K562 (cell line): ENCODE measurements at regions not wholly inside any gene's neighbourhood (a gene's known extent, or its start where the extent isn't known, plus 50 kb on each side); places are given as distances from the start of the nearest gene placed in this dataset.

Source experiments
- ATAC-seq: fragments of 200-7000 bp; cut with Tn5 transposase; 3 replicates; pipeline ENCODE4 v1.9.1; 2020; ENCODE audit warnings: moderate library complexity
- BruUV-seq: library from RNA; stranded (reverse); fragments of 400-500 nt; replicated peaks from 2 replicates; lab custom pipeline; 2021; lab: Mats Ljungman, UMichigan
- CTCF ChIA-PET: fragments of 300-600 bp; formaldehyde crosslinking; extraction: SDS; loops from one replicate; lab custom pipeline; 2021; ENCODE audit warnings: low intra/inter-chr PET ratio; lab: Yijun Ruan, JAX
- POLR2A ChIA-PET: fragments of 300-600, 350-650 bp; sonication (Branson Sonifier 250); formaldehyde crosslinking; extraction: SDS; loops from one replicate; lab custom pipeline; 2021; ENCODE audit warnings: antibody characterized with exemption, inconsistent platforms; lab: Yijun Ruan, JAX
- DNase-seq, 4 experiments: peaks; one replicate each; pipeline versions ENCODE4 v3.0.0 to v3.0.0-alpha.2; 2011 to 2018; ENCODE audit warnings: low spot score in 3 of 4, mixed read lengths in 3 of 4; ENCODE audit errors: extremely low read depth in 1 of 4
- FAIRE-seq: peaks from 2 replicates; lab custom pipeline; 2011; peaks lifted over from hg19 to GRCh38; lab: Jason Lieb, UNC
- H2AFZ ChIP-seq: 2 replicates; pipeline ENCODE4 v1.6.0; 2011; ENCODE audit warnings: low read depth, low read length, control low read depth, inconsistent platforms
- H3K27ac ChIP-seq: fragments of 200-600 bp; 3 replicates; pipeline ENCODE4 v1.8.0; 2011; ENCODE audit warnings: low read depth, mild to moderate bottlenecking, control low read depth, inconsistent platforms, low read length, moderate library complexity, mixed read lengths; ENCODE audit errors: extremely low read depth
- H3K27me3 ChIP-seq, 2 experiments: fragments of 300-600 bp in 1 of 2; 2 replicates in 1 of 2; 3 replicates in 1 of 2; pipeline versions ENCODE4 v1.6.0 to v1.8.0; 2011; ENCODE audit warnings: inconsistent platforms in 2 of 2, low read length in 2 of 2, mild to moderate bottlenecking in 1 of 2, mixed read lengths in 1 of 2, moderate library complexity in 1 of 2; ENCODE audit not compliant: control insufficient read depth in 2 of 2, insufficient read depth in 2 of 2
- H3K36me3 ChIP-seq: fragments of 300-600 bp; 3 replicates; pipeline ENCODE4 v1.8.0; 2011; ENCODE audit warnings: mild to moderate bottlenecking, low read length, inconsistent platforms; ENCODE audit not compliant: control insufficient read depth, insufficient read depth
- H3K4me1 ChIP-seq, 2 experiments: fragments of 200-600 bp in 1 of 2; replicated peaks in 1 of 2; 2 replicates in 1 of 2; 3 replicates in 1 of 2; pipeline versions ENCODE4 v1.5.1 to v1.8.0; 2011; ENCODE audit warnings: inconsistent platforms in 2 of 2, low read length in 2 of 2, mild to moderate bottlenecking in 1 of 2, mixed read lengths in 1 of 2, moderate library complexity in 1 of 2; ENCODE audit not compliant: control insufficient read depth in 2 of 2, insufficient read depth in 2 of 2
- H3K4me2 ChIP-seq: 2 replicates; pipeline ENCODE4 v1.6.1; 2011; ENCODE audit warnings: low read length, control low read depth, inconsistent platforms, mixed read lengths; ENCODE audit not compliant: insufficient read depth
- H3K4me3 ChIP-seq: fragments of 200-600 bp; sonication (generic), shearing (Covaris generic); 2 replicates; pipeline ENCODE4 v1.5.1; 2016; ENCODE audit warnings: control low read depth, inconsistent platforms
- H3K79me2 ChIP-seq: fragments of 200-600 bp; 3 replicates; pipeline ENCODE4 v1.8.0; 2011; ENCODE audit warnings: low read length, inconsistent platforms; ENCODE audit not compliant: control insufficient read depth, insufficient read depth
- H3K9ac ChIP-seq, 2 experiments: 2 replicates each; pipeline versions ENCODE4 v1.6.0 to v1.6.1; 2011; ENCODE audit warnings: low read depth in 2 of 2, low read length in 2 of 2, control low read depth in 1 of 2, inconsistent platforms in 1 of 2, mild to moderate bottlenecking in 1 of 2, mixed read lengths in 1 of 2; ENCODE audit not compliant: insufficient read depth in 1 of 2
- H3K9me1 ChIP-seq: one replicate; pipeline ENCODE4 v1.6.0; 2011; ENCODE audit warnings: inconsistent platforms, mild to moderate bottlenecking, low read length, moderate library complexity; ENCODE audit not compliant: control insufficient read depth, insufficient read depth
- H3K9me3 ChIP-seq: replicated peaks from 2 replicates; pipeline ENCODE4 v1.5.1; 2011; ENCODE audit warnings: low read depth, low read length, inconsistent platforms; ENCODE audit not compliant: control insufficient read depth, insufficient read depth
- H4K20me1 ChIP-seq: replicated peaks from 2 replicates; pipeline ENCODE4 v1.6.1; 2011; ENCODE audit warnings: low read length, inconsistent platforms, mixed read lengths; ENCODE audit not compliant: control insufficient read depth, insufficient read depth
- CAMTA2 ChIP-seq: fragments of 250-450 bp; sonication (Bioruptor Pico); conservative IDR thresholded peaks from 2 replicates; pipeline ENCODE4 v1.5.1; 2022
- NFXL1 ChIP-seq: fragments of 450-650 bp; formaldehyde crosslinking; IDR thresholded peaks from 2 replicates; pipeline ENCODE4 v1.4.0; 2021; ENCODE audit warnings: mild to moderate bottlenecking
- TOE1 ChIP-seq, 2 experiments: fragments of 450-650 bp in 1 of 2; sonication (generic) in 1 of 2; formaldehyde crosslinking in 1 of 2; IDR thresholded peaks; 2 replicates each; pipeline versions ENCODE4 v1.7.1 to v1.8.0; 2016 to 2022; ENCODE audit warnings: borderline replicate concordance in 2 of 2, mild to moderate bottlenecking in 2 of 2, antibody characterized with exemption in 1 of 2, inconsistent platforms in 1 of 2, low read depth in 1 of 2, missing genetic modification reagents in 1 of 2, moderate library complexity in 1 of 2
- ZKSCAN8 ChIP-seq: fragments of 200-800 bp; sonication (Bioruptor generic); IDR thresholded peaks from 2 replicates; pipeline ENCODE4 v1.6.1; 2016; ENCODE audit warnings: missing genetic modification characterization, missing compliant biosample characterization
- WGBS: fragments of 100-300 bp; shearing (Covaris generic); methylation state at CpG from one replicate; pipeline ENCODE4 v1.1.6; 2016; ENCODE audit warnings: low coverage, mixed read lengths; ENCODE audit not compliant: insufficient coverage; ENCODE audit errors: missing lambda C conversion rate; 5-methylcytosine and 5-hydroxymethylcytosine counted together
- in situ Hi-C: fragments of 300-500 bp; cut with MboI; formaldehyde crosslinking; loops from 4 replicates; pipeline ENCODE4 v1.15.0; 2018; ENCODE audit warnings: inconsistent platforms, mixed read lengths
- intact Hi-C: fragments of 100-400 bp; cut with micrococcal nuclease; formaldehyde crosslinking; loops from 2 replicates; pipeline ENCODE4 v1.14.2; 2022
- TF ChIP-seq, protein P1 (sequence below), 2 experiments: fragments of 450-650 bp; IDR thresholded peaks; 2 replicates each; pipeline ENCODE4 v1.6.1; 2016; ENCODE audit warnings: mild to moderate bottlenecking in 2 of 2, borderline replicate concordance in 1 of 2, low read depth in 1 of 2, moderate library complexity in 1 of 2
- TF ChIP-seq, protein P2 (sequence below): sonication (generic); formaldehyde crosslinking; IDR thresholded peaks from 2 replicates; pipeline ENCODE4 v1.8.1; 2023; ENCODE audit warnings: missing genetic modification reagents, mild to moderate bottlenecking, borderline replicate concordance
- TF ChIP-seq, protein P3 (sequence below): sonication (generic); formaldehyde crosslinking; IDR thresholded peaks from 2 replicates; pipeline ENCODE4 v1.8.0; 2022; ENCODE audit warnings: missing genetic modification reagents, mild to moderate bottlenecking, moderate library complexity, borderline replicate concordance

DNA sequence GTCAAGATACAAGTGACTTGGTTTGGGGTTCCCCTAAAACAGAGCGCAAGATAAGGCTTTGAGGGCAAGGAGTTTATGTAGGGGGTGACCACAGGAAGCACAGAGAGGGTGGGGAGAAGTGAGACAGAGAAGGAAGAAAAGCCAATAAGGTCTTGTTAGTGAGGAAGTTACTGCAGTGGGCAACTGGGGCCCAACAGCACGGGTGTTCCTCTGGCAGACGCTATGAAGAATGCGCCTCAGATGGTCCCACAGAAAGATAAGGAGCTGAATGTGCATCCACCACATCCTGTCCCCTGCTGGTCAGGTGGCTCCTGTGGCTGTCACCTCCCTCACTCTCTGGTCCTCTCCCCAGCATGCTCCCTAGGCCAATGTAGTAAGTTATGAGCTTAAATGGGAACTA is 333.5 kb downstream of the TSHZ3 start:
- H3K36me3 ChIP-seq, result no peaks in the 10 kb centered on the region
- FAIRE-seq (no peak), DNase-seq (no peak)
- TF ChIP-seq TOE1 (IDR thresholded peaks at IDR 0.05; ENCODE audit: borderline replicate concordance) (no peak), TOE1 (CRISPR knock-in tag; IDR thresholded peaks at IDR 0.05; ENCODE audit: borderline replicate concordance, low read depth) (no peak), CAMTA2 (no peak), ZKSCAN8 (no peak), NFXL1 (CRISPR knock-in tag) (no peak)
- TF ChIP-seq, protein P1, sequence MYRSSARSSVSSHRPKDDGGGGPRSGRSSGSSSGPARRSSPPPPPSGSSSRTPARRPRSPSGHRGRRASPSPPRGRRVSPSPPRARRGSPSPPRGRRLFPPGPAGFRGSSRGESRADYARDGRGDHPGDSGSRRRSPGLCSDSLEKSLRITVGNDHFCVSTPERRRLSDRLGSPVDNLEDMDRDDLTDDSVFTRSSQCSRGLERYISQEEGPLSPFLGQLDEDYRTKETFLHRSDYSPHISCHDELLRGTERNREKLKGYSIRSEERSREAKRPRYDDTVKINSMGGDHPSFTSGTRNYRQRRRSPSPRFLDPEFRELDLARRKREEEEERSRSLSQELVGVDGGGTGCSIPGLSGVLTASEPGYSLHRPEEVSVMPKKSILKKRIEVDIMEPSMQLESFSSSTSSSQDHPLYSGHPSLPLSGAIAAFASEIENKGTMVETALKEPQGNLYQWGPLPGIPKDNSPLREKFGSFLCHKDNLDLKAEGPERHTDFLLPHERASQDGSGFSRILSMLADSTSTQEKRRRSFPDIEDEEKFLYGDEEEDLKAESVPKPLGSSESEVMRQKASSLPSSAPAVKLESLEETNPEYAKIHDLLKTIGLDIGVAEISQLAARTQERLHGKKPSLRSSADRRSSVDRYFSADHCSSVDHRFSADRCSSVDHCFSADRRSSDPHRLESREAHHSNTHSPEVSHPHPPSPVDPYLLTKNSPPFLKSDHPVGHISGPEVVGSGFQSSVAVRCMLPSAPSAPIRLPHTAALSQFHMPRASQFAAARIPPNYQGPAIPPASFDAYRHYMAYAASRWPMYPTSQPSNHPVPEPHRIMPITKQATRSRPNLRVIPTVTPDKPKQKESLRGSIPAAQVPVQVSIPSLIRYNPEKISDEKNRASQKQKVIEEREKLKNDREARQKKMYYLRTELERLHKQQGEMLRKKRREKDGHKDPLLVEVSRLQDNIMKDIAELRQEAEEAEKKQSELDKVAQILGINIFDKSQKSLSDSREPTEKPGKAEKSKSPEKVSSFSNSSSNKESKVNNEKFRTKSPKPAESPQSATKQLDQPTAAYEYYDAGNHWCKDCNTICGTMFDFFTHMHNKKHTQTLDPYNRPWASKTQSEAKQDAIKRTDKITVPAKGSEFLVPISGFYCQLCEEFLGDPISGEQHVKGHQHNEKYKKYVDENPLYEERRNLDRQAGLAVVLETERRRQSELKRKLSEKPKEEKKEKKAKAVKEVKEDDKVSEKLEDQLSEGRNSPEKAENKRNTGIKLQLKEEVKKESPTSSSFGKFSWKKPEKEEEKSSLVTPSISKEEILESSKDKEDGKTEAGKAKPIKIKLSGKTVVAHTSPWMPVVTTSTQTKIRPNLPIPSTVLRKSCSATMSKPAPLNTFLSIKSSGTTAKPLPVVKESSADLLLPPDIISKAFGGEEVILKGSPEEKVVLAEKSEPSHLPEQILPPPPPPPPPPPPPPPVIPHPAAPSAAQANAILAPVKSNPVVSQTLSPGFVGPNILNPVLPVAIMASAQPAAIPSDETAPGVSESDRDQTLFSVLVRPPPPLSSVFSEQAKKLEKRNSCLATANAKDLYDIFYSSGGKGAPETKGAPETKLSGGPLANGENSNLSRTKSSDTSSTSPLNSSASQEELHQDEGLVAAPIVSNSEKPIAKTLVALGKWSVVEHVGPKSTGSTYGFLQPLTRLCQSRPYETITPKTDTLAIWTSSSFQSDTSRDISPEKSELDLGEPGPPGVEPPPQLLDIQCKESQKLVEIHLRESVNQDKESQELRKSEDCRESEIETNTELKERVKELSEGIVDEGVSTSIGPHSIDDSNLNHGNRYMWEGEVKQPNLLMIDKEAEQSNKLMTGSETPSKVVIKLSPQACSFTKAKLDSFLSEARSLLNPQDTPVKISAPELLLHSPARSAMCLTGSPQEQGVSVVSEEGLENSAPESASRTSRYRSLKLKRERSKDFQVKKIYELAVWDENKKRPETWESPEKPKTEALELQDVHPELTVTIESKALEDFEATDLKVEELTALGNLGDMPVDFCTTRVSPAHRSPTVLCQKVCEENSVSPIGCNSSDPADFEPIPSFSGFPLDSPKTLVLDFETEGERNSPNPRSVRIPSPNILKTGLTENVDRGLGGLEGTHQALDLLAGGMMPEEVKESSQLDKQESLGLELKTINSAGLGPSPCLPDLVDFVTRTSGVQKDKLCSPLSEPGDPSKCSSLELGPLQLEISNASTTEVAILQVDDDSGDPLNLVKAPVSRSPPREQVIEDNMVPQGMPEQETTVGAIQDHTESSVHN (IDR thresholded peaks at IDR 0.05; ENCODE audit: borderline replicate concordance in 1 of 2, low read depth in 1 of 2), result no peak
- TF ChIP-seq, protein P2, sequence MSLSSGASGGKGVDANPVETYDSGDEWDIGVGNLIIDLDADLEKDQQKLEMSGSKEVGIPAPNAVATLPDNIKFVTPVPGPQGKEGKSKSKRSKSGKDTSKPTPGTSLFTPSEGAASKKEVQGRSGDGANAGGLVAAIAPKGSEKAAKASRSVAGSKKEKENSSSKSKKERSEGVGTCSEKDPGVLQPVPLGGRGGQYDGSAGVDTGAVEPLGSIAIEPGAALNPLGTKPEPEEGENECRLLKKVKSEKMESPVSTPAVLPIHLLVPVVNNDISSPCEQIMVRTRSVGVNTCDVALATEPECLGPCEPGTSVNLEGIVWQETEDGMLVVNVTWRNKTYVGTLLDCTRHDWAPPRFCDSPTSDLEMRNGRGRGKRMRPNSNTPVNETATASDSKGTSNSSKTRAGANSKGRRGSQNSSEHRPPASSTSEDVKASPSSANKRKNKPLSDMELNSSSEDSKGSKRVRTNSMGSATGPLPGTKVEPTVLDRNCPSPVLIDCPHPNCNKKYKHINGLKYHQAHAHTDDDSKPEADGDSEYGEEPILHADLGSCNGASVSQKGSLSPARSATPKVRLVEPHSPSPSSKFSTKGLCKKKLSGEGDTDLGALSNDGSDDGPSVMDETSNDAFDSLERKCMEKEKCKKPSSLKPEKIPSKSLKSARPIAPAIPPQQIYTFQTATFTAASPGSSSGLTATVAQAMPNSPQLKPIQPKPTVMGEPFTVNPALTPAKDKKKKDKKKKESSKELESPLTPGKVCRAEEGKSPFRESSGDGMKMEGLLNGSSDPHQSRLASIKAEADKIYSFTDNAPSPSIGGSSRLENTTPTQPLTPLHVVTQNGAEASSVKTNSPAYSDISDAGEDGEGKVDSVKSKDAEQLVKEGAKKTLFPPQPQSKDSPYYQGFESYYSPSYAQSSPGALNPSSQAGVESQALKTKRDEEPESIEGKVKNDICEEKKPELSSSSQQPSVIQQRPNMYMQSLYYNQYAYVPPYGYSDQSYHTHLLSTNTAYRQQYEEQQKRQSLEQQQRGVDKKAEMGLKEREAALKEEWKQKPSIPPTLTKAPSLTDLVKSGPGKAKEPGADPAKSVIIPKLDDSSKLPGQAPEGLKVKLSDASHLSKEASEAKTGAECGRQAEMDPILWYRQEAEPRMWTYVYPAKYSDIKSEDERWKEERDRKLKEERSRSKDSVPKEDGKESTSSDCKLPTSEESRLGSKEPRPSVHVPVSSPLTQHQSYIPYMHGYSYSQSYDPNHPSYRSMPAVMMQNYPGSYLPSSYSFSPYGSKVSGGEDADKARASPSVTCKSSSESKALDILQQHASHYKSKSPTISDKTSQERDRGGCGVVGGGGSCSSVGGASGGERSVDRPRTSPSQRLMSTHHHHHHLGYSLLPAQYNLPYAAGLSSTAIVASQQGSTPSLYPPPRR (CRISPR knock-in tag), result no peak
- TF ChIP-seq, protein P3, sequence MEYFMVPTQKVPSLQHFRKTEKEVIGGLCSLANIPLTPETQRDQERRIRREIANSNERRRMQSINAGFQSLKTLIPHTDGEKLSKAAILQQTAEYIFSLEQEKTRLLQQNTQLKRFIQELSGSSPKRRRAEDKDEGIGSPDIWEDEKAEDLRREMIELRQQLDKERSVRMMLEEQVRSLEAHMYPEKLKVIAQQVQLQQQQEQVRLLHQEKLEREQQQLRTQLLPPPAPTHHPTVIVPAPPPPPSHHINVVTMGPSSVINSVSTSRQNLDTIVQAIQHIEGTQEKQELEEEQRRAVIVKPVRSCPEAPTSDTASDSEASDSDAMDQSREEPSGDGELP (CRISPR knock-in tag), result no peak

More for the DNA sequence above, 333.5 kb downstream of the TSHZ3 start:
- BruUV-seq, result no TSS peak
- Histone ChIP-seq H3K4me1 (no peaks in the 10 kb centered on the region), H3K9me1 (no peaks in the 10 kb centered on the region), H3K27me3 (no peaks in the 10 kb centered on the region), H2AFZ (no peak overlapping the region), H3K9ac (no peak overlapping the region), H3K4me3 (no peak overlapping the region), H3K9me3 (no peaks in the 10 kb centered on the region), H3K79me2 (no peaks in the 10 kb centered on the region), H4K20me1 (no peaks in the 10 kb centered on the region), H3K27ac (no peak overlapping the region), H3K4me2 (no peak overlapping the region)
- intact Hi-C loops (no loop called here), in situ Hi-C loops (no loop called here)
- 0% methylated on average over 4 of the region's 4 CpGs for WGBS
- ChIA-PET POLR2A (interaction anchor here (0.7 kb wide), 1 partner anchor 9 kb away, joined by 3 read pairs; no protein-coding TSS in a partner anchor), CTCF (no interaction called here)
- no peak for ATAC-seq
